ENCODE measurements at regions not wholly inside any gene's neighbourhood (a gene's known extent, or its start where the extent isn't known, plus 50 kb on each side); places are given as distances from the start of the nearest gene placed in this dataset.

GRCh38 chr10:89887830-89888229, 186.4 kb downstream of the KIF20B start:
- DNase-seq = no peak

GRCh38 chr10:89888321-89889070, 187.1 kb downstream of the KIF20B start:
- DNase-seq = peak; percentile 62

GRCh38 chr10:89889606-89890005, 188.2 kb downstream of the KIF20B start:
- no peak for DNase-seq

- DNase-seq = no peak
Measured at GRCh38 chr10:89891006-89891535, 189.7 kb downstream of the KIF20B start.

GRCh38 chr10:89894051-89894450, 192.7 kb downstream of the KIF20B start:
- no peak for DNase-seq

- DNase-seq = no peak
Measured at GRCh38 chr10:89900554-89900953, 199.2 kb downstream of the KIF20B start.

- no peak for DNase-seq
Measured at GRCh38 chr10:89901895-89902294, 200.5 kb downstream of the KIF20B start.

GRCh38 chr10:89904755-89905154, 203.4 kb downstream of the KIF20B start:
- no peak for DNase-seq

- DNase-seq = no peak
Measured at GRCh38 chr10:89909752-89910151, 208.4 kb downstream of the KIF20B start.

- no peak for DNase-seq
Measured at GRCh38 chr10:89915021-89915420, 213.6 kb downstream of the KIF20B start.

- no peak for DNase-seq
Measured at GRCh38 chr10:89915968-89916367, 214.6 kb downstream of the KIF20B start.

GRCh38 chr10:89916468-89917215, 215.3 kb downstream of the KIF20B start:
- no peak for DNase-seq

GRCh38 chr10:89921403-89921802, 220.0 kb downstream of the KIF20B start:
- DNase-seq = no peak

GRCh38 chr10:89923661-89924060, 222.3 kb downstream of the KIF20B start:
- no peak for DNase-seq

- DNase-seq = no peak
Measured at GRCh38 chr10:89924261-89924660, 222.9 kb downstream of the KIF20B start.

GRCh38 chr10:89926736-89927135, 225.3 kb downstream of the KIF20B start:
- no peak for DNase-seq

- no peak for DNase-seq
Measured at GRCh38 chr10:89929282-89930026, 228.1 kb downstream of the KIF20B start.

GRCh38 chr10:89937494-89937893, 236.1 kb downstream of the KIF20B start:
- no peak for DNase-seq

- no peak for DNase-seq
Measured at GRCh38 chr10:89940076-89940475, 238.7 kb downstream of the KIF20B start.

GRCh38 chr10:89942217-89942616, 240.8 kb downstream of the KIF20B start:
- no peak for DNase-seq

GRCh38 chr10:89944138-89944537, 242.7 kb downstream of the KIF20B start:
- no peak for DNase-seq

- no peak for DNase-seq
Measured at GRCh38 chr10:89946106-89946505, 244.7 kb downstream of the KIF20B start.

GRCh38 chr10:89949496-89949895, 248.1 kb downstream of the KIF20B start:
- DNase-seq = no peak

Data from GDM1 (cell line).